SKM-1 treated with dmso at 0.1 percent for 144 hours (cell line): ENCODE measurements at regions not wholly inside any gene's neighbourhood (a gene's known extent, or its start where the extent isn't known, plus 50 kb on each side); places are given as distances from the start of the nearest gene placed in this dataset.
"Not testable (repeated sequence)": the region's sequence is repeated elsewhere in the genome, so short reads cannot be mapped to it uniquely, and the experiment has no call there.

Experiments
- DNase-seq: peaks from one replicate; lab custom pipeline; 2025; ENCODE audit not compliant: unreplicated experiment; lab: John Stamatoyannopoulos, UW

DNA sequence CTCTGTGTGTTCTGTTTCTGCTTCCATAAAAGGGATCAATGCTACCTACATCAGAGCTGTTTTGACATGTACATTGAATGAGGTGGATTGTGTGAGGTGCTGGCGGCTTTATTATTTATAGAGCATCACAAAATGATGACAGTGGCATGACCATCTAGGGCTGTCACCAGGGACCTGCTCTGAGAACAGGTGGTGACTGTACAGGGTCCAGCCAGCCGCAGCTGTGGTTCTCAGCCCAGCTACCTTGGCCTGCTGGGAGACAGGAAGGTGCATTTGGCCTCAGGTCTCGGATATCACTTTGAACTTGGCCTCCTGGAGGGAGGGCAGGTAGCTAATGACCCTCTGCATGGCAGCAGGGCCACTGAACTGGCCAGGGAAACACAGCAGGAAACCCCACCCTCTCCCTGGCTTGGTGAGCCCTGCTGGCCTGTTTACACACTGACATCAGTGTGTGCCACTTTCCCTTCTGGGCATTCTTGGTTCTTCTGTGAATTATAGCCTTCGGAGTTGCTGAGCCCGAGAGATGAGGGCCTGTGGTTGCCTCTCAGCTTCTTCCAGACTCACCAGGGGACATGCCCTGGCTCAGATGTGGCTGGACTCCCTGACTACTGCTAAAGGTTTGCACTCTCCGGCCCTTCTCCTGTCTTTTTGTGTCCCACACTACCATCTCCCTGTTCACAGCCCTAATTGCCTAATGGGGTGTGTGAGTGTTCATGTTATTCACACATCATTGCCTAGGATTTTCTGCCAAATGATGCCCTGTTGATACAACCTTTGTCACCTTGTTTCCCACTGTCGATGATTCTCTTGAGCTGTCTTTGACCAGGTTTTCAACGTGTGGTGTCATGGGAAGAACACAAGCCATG lies 109.2 kb upstream of the RAB12 start:
- DNase-seq = no peak

DNA sequence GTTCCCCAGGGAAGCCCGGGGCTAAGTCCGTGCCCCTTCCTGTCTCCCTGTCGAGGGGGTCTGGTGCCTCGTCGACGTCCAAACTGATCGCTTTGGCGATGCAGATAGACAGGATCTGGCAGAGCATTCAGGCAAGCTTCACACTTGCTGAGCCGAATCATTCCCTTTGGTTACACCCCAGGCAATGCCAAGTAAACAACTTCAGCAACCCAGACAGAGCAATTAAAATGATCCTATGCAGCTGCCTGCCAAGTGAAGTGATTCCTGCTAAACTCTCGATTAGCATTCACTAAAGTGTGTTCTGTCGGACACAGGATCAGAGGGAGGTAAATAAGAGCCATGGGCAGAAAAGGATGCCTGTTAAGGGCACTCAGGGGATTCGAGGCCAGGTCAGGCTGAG lies 108.2 kb upstream of the RAB12 start:
- no peak for DNase-seq

DNA sequence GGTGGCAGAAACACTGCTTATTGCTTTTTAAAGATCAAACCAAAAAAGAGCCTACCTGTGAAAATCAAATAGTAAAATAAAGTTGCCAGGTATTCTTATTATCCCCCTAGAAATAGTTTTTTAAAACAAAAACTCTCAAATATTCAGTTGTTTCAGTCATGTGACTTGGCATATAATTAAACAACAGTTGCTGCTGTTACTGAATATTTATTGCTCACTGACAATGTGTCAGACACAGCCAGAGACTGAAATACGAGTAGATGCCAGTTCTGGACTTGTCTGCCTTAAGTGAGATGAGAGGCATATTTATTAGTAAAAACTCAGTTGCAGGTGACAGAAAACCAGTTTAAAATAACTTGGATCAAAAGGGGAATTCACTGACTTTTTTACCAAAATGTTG lies 106.0 kb upstream of the RAB12 start:
- DNase-seq = no peak

DNA sequence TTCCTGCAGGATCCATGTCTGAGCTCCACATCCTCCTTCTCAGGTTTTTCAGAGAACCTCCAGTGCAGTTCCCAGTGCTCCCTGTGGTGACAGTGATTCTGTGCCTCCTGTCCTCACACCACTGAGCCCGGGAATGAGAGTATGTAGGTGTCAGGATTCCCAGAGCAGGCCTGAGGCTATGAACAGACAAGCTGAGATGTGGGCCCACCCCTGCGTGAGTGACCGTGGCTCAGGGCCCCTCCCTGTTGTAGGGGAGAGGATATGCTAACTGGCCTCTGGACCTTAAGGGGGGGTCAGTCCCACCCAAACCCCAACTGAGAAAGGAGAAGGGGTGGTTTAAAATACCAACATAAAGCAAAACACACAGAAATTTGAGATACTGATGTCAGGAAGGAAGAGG lies 104.8 kb upstream of the RAB12 start:
- no peak for DNase-seq

DNA sequence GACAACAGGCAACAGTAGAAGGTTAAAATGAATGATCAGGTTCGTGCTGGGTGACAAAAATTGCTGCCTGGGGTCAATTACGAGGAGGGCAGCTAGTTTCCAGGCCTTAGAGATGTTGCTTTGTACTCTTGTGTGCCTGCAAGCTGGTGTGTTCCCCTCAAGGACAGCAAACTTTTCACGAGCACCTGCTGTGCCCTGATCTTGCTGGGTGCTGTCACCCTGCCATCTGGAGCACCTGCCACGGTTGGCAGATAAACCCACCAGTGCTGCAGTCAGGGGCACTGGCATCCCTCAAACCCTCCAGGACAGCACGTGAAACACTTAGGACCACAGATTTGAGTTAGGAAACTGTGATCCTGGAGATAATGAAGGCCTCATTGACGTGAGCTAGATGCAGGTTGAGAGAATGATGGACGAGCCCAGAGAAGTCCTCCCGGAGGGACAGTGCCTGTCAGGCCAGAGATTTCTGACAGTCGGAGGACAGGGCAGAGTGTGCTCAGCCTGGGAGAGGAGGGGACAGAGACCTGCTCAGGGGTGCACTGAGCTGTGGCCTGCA lies 104.3 kb upstream of the RAB12 start:
- no peak for DNase-seq

DNA sequence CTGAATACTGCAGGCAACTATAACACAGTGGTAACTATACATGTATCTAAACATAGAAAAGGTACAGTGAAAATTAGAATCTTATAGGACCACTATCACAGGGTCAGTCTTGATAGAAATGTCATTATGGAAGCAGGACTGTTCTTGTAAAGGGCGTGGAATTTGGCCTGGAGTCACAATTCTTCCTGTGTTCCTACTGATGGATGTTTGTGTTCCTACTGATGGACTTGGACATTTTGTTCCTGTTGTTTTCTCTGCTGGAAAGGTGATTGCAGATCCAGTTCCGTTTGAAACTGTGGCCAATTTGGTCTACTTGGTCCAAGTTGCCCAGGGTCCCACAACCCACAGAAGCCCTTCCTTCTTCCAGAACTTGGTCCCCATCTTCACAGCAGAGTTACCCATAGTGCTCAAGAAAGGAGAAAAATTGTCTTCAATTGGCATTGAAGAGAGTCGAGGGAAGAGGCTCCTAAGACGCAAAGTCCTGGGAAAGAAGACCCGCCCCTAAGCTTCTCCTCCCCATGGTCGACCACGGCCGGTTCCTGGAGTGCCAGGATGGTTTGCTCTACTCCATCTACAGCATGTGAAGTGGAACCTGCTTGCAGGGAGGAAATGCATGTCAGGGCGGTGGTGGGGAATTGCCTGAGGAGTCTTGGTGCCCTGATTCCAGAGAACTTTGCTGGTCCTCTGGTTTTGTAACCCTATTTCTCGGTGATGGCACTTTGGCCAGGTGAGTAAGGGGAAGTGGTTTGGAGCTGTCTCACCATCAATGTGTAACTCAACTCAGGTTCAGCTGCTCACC lies 102.8 kb upstream of the RAB12 start:
- no peak for DNase-seq

DNA sequence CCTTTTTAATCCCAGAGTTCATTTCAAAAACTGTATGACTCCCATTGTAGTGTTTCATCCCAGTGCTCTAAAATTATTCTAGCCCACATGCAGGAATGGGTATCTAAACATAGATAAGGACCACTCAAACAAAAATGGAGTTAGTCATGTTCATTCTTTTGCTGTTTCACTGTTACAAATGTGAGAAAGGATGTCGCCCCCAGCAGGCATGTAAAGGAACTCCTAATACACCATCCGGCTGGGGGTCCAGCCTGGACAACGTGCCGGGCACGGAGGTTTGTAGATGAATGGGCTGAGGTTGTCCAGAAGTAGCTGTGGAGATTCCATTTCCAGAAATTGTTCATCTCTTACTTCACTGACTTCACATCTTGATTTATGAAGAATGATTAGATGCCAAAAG lies 101.9 kb upstream of the RAB12 start:
- DNase-seq = peak; percentile 2

DNA sequence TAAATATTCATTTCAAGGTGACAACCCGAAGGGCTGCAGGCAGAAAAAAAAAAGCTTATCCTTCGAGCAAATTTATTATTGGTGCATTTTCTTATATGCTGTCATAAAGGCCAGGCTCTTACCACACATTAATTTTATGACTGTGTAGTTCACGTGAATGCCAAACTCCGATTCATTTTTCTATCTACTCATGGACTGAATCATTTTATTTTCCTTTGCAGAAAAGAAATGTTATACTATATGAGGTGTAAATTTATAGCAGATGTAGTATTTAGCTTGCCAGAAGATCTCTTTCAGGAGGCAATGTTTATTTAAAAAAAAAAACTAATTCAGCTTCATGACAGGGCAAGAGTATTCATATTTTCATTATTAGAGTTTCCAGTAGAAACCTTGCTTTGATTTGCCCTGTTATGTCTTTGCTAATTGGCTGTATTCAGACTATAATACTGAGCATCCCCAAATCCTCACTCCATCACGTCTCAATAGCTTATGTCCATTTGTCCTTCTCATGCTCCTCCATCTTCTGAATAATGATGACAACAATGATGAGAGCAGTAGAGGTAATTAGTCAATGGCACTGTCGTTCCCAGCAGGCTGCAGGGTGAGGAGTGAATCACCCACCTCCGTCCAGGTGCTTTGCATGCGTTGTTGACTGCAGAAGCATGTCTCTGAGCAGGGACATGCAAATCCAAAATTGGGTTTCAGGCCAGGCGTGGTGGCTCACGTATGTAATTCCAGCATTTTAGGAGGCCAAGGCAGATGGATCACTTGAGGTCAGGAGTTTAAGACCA lies 101.1 kb upstream of the RAB12 start:
- no peak for DNase-seq

DNA sequence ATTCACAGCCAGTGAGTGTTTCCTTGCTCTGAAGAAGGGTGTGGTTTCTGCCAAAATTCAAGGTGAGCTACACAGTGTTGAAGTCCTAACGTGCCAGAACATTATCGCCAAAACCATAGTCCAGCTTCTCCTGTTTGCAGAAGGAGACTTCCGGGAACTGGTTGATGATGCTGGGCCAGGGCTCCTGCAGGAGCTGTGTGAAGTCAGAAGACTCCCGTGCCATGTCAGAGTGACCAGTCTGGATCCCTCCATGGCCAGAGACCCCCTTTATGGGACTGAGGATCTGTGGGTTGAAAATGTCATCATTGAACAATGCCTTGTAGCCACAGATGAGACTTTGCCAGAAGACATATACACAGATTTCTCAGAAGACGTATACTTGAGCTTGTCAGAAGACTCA lies 96.0 kb upstream of the RAB12 start:
- DNase-seq = no peak

DNA sequence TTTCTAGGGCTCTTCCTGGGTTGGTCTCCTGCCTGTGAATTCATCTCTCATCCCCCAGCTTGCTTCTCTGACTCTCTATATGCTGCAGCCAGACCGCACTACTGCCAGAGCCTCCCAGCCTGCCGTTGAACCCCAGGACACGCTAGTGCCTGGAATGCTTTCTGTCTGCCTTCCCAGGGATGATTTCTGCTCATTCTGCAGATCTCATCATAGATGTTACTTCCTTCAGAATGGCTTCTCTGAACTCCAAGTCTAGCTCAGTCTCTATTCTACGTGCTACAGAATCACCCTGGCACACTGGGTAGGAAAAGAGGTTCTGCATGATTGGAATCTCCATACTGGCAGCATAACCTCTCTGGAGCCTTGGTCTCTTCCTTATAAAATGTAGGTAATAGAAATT lies 94.8 kb upstream of the RAB12 start:
- no peak for DNase-seq

DNA sequence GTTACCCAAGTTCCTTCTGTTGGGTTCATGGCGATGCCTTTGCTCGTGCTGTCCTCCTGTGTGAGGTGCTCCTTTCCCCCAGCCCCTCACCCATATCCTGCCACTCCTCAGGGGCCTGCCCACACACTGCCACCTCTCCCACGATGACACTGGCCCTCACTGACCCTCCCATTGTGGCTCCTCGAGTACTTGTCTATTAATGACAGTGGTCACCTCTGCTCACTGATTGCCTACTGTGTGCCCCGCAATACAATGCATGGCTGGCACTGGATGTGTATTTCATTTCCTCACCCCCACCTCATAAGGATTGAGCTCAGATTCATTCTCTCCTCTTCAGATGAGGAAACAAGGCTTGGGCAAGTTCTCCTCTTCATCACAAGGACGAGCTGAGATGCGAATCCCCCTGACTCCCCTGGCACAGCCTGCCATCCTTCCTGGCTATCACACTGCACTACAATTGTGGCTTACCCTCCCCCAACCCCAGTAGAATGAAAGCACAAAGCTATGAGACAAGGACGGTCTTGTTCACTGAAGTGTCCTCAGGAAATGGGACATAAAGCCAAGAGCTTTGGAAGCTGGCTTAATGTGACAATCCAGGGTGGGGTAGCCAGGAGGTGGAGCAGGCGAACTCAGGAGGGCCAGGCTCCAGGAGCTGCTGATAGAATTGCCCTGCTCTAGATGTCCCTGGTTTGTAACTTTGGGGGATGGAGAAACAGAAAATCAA lies 93.9 kb upstream of the RAB12 start:
- no peak for DNase-seq

DNA sequence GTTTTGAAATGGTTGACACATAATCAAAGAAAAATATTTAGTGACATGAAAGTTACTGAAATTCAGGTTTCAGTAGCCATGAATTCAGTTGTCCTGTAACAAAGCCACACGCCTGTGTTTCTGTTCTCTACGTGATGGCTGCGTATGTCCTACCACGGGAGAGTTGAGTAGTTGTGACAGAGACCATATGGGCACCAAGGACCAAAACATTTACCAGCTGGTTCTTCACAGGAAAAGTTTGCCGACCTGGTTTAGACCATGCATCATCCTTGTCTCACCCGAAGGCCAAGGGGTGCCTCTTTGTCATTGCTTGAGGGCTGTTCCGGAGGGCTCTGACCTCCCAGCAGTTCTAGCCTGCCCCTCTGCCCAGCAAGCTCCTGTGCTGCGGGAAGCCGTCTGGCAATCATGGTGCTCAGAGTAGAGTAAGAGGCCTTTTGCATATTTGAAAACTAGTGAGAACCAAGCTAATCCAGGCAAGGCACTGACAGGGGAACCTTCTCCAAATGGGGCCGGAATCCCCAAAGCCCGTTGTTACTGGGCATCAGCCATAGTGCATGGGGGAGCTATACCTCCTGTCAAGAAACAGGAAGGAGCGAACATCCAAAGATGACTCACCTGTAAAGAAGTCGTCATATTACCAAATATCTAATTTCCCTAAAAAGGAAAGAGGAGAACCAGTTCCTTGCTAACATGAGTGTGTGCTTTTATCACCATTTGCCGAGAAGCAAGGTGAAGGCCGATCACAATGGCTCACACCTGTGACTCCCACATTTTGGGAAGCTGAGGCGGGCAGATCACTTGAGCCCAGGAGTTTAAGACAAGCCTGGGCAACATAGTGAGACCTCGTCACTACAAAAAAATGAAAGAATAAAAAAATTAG lies 92.6 kb upstream of the RAB12 start:
- no peak for DNase-seq

DNA sequence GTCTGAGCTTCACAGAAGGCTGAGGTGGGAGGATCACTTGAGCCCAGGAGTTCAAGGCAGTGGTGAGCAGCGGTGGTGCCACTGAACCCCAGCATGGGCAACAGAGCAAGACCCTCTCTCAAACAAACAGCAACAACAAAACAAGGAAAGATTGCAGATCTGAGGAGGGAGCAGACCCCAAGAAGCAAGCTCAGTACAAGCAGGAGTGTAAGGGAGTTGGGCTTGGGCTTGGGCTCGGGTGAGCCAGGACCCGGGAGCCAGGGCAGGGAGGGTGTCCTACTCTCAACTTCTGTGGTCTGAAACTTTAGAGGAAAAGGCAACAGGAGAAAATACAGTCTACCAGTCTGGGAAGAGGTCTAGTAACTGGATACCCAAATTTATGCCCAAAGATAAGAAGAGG lies 92.0 kb upstream of the RAB12 start:
- no peak for DNase-seq

DNA sequence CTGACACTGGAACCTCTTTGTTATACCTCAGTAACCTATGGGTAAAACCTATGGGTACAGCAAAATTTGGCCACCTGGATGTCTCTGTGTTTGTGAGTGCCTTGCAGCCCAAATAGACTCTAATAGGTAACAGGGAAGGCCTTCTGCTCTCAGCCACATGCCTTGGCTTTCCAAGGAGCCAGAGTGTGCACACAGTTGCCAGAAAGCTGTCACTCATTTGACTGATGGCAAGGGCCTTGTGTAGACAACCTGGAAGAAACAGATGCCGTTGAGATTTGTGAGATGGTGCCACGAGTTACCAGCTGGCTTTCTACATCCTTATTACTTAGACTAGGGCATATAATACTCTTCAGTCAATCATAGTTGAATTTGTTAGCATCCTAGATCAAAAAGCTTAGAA lies 90.1 kb upstream of the RAB12 start:
- no peak for DNase-seq

DNA sequence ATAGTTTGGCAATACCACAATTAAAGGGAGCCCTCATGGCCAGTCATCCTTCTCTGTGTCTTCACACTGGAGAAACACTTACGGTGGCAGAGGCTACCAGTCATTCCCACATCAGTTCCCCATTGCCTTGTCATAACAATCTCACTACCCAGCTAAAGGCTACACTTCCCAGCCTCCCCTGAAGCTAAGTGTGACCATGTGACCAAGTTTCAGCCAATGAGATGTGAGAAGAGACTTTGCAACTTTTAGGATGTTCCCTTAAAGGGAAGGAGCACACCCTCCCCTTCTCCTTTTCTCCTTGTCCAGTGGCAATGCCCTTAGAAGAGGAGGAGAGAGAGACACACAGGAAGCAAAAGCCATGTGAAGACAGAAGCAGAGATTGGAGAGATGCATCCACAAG lies 89.0 kb upstream of the RAB12 start:
- DNase-seq = no peak

DNA sequence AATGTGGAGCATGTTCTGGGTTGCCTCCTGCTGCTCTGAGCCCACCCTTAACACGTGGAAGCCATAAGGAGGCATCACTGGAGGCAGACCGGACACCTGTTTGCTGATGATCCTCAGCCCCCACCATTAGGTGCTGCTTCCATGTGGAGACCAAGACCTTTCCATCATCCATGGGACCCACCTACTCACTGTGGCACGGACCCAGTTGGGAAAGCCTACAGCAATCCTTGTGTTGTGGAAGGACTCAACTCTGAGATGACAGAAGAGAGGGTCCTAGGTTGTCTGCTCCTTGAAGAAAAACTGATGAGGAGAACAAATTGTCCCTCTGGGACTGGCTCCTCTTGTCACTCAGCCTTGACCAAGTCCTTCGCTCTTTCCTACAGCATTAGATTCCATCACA lies 86.5 kb upstream of the RAB12 start:
- no peak for DNase-seq

DNA sequence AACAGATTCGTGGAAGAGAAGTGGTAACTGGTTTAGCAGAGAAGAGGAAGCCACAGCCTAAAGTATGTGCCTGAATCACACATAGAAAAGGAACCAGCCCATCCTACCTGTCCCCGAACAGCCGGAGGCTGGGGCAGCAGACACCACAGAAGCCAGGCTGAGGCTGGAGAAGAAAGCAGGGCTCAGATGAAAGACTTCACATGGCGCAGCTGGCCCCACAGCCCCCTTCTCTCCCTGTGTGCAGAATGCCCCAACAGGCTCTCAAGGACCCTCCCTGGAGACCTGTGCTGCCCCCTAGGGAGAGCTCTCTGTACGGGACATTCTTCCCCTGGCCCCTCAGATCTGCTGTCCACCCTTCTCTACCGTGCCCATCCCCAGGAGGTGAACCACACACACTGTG lies 83.5 kb upstream of the RAB12 start:
- peak; percentile 55 for DNase-seq

DNA sequence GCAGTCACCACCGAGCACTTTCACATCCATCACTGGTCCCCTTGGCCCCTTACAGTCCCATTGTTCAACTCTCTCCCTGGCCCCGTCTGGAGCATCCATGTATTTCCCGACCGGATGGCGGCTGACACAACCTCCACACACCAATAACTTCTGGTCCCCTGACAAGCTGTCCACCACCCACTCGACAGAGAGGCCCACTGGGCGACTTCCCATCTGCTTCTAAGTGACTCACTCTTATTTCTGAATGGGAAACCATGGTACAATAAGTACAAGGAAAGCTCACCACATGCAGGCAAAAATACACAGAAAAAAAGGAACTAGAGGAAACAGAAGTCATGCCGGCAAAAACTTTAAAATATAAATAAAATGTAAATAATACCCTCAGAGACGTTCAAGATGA lies 82.9 kb upstream of the RAB12 start:
- DNase-seq = peak; percentile 77

DNA sequence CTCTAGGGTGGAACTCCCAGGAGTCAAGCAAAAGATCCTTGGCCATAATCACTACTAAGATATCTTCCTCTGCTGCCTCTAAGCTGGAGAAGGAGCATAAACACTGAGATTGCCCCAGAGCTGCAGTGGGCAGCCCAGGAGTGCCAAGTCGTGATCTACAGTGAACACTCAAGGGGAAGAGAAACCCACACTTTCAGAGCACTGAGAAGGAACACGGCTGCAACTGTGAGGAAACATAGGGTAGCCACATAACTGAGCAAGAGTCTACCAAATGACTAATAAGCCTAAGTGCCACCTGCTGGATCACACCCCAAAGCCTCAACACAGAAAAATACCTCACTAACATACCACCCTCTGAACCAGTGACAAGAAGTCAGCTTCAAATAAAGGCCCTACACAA lies 79.6 kb upstream of the RAB12 start:
- DNase-seq = no peak

DNA sequence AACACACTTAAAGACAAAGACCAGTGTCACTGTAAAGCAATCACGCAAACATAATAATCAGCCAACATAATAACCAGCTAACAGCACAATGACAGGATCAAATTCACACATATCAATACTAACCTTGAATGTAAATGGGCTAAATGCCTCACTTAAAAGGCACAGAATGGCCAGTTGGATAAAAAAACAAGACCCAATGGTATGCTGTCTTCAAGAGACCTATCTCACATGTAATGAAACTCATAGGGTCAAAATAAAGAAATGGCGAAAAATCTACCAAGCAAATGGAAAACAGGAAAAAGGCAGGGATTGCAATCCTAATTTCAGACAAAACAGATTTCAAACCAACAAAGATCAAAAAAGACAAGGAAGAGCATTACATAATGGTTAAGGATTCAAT lies 78.2 kb upstream of the RAB12 start:
- not testable (repeated sequence) for DNase-seq
